Loucy (cell line): ENCODE measurements at regions not wholly inside any gene's neighbourhood (a gene's known extent, or its start where the extent isn't known, plus 50 kb on each side); places are given as distances from the start of the nearest gene placed in this dataset.

Experiments used
- H2AFZ ChIP-seq: fragments of 200-600 bp; sonication (generic); 2 replicates; pipeline ENCODE4 v1.6.0; 2016; ENCODE audit warnings: antibody characterized with exemption, mild to moderate bottlenecking, low read length, moderate library complexity
- H3F3A ChIP-seq: fragments of 200-600 bp; 2 replicates; pipeline ENCODE4 v1.6.0; 2016; ENCODE audit warnings: antibody characterized with exemption, low read depth, mild to moderate bottlenecking
- H3K27me3 ChIP-seq: fragments of 200-600 bp; sonication (generic); 2 replicates; pipeline ENCODE4 v1.6.1; 2014; ENCODE audit warnings: low read length, mild to moderate bottlenecking; ENCODE audit not compliant: insufficient read depth, poor library complexity, severe bottlenecking
- H3K36me3 ChIP-seq: fragments of 200-600 bp; sonication (generic); 2 replicates; pipeline ENCODE4 v1.6.1; 2016; ENCODE audit warnings: low read length; ENCODE audit not compliant: insufficient read depth
- H3K4me1 ChIP-seq: fragments of 200-600 bp; sonication (generic); 2 replicates; pipeline ENCODE4 v1.5.1; 2014; ENCODE audit warnings: low read length, mild to moderate bottlenecking; ENCODE audit not compliant: insufficient read depth, poor library complexity, severe bottlenecking
- H3K4me2 ChIP-seq: fragments of 200-600 bp; sonication (generic); 2 replicates; pipeline ENCODE4 v1.6.0; 2014; ENCODE audit warnings: antibody characterized with exemption, low read length, low read depth, mild to moderate bottlenecking; ENCODE audit not compliant: poor library complexity, severe bottlenecking
- H3K4me3 ChIP-seq: fragments of 200-600 bp; sonication (generic); 2 replicates; pipeline ENCODE4 v1.5.1; 2014; ENCODE audit warnings: low read length, mild to moderate bottlenecking, mixed read lengths; ENCODE audit not compliant: poor library complexity, severe bottlenecking
- H3K79me2 ChIP-seq: fragments of 200-600 bp; sonication (generic); 2 replicates; pipeline ENCODE4 v1.6.1; 2014; ENCODE audit warnings: low read length; ENCODE audit not compliant: insufficient read depth
- H3K9ac ChIP-seq: fragments of 200-600 bp; sonication (generic); 2 replicates; pipeline ENCODE4 v1.6.0; 2014; ENCODE audit warnings: mild to moderate bottlenecking, low read depth, low read length, moderate library complexity; ENCODE audit not compliant: poor library complexity, severe bottlenecking
- H3K9me2 ChIP-seq: fragments of 200-600 bp; sonication (generic); replicated peaks from 2 replicates; pipeline ENCODE4 v1.6.1; 2016; ENCODE audit warnings: low read depth, low read length, mixed read lengths
- H3K9me3 ChIP-seq: fragments of 200-600 bp; sonication (generic); 2 replicates; pipeline ENCODE4 v1.6.1; 2014; ENCODE audit warnings: mild to moderate bottlenecking, antibody characterized with exemption, low read length, low read depth; ENCODE audit not compliant: insufficient read depth
- H4K20me1 ChIP-seq: fragments of 200-600 bp; sonication (generic); 2 replicates; pipeline ENCODE4 v1.6.0; 2014; ENCODE audit warnings: antibody characterized with exemption, low read length, mild to moderate bottlenecking; ENCODE audit not compliant: insufficient read depth, poor library complexity, severe bottlenecking
- CTCF ChIP-seq: fragments of 200-600 bp; sonication (generic); conservative IDR thresholded peaks from 2 replicates; pipeline ENCODE4 v1.5.1; 2014; ENCODE audit warnings: mild to moderate bottlenecking, antibody characterized with exemption, low read length
- EZH2phosphoT487 ChIP-seq: fragments of 200-600 bp; IDR thresholded peaks from 2 replicates; pipeline ENCODE4 v1.6.1; 2018; ENCODE audit warnings: antibody characterized with exemption, mild to moderate bottlenecking, moderate library complexity, borderline replicate concordance

GRCh38 chr3:176505878-176506621 lies 691.2 kb downstream of the TBL1XR1 start:
- Histone ChIP-seq H3K9me2 (no peaks in the 10 kb centered on the region), H3K79me2 (no peaks in the 10 kb centered on the region), H3K27me3 (no peaks in the 10 kb centered on the region), H2AFZ (no peak overlapping the region), H4K20me1 (no peaks in the 10 kb centered on the region), H3K36me3 (no peaks in the 10 kb centered on the region), H3F3A (no peaks in the 10 kb centered on the region), H3K9ac (no peak overlapping the region), H3K9me3 (no peaks in the 10 kb centered on the region), H3K4me2 (no peak overlapping the region), H3K4me1 (no peaks in the 10 kb centered on the region), H3K4me3 (no peak overlapping the region)
- TF ChIP-seq CTCF (no peak), EZH2phosphoT487 (no peak)

DNA sequence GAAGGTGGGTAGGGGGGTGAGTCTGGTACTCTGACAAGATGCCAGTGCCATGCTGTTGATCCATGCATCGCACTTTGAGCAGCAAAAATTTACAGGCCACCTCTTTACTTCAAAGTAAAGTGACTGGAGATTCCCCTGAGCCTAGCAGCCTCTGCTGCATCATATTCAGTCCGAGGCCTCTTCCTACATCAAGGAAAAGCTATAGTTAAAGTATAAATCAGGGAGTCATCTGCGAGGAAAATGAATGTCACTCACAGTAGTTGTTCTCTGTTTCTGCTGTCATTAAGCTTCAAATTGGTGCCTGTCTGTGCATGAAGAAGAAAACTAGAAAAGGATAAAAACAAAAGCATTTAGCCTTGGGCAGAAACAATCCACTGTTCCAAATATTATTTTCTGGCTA lies 706.2 kb downstream of the TBL1XR1 start:
- Histone ChIP-seq H3F3A (no peaks in the 10 kb centered on the region), H3K79me2 (no peaks in the 10 kb centered on the region), H3K4me1 (no peaks in the 10 kb centered on the region), H3K27me3 (no peaks in the 10 kb centered on the region), H3K4me3 (no peak overlapping the region), H3K36me3 (no peaks in the 10 kb centered on the region), H2AFZ (no peak overlapping the region), H3K9me3 (no peaks in the 10 kb centered on the region), H3K4me2 (no peak overlapping the region), H3K9me2 (no peaks in the 10 kb centered on the region), H4K20me1 (no peaks in the 10 kb centered on the region), H3K9ac (no peak overlapping the region)
- no peak for TF ChIP-seq CTCF
- no peak for TF ChIP-seq EZH2phosphoT487

DNA sequence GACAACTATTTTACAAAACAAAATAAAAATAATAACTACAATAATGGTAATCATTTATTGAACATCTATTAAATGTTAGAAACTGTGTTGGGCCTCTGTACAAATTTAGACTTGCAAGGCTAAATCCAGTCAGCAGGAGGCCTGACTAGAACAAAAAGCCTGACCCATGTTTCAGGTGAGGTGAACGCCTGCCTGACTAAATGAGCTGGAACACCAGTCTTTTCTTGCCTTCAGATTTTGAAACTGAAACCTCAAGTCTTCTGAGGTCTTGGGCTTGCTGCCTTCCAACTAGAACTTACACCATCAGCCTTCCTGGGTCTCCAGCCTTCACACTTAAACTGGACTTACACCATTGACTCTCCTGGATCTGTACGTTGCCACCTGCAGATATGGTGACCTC lies 706.9 kb downstream of the TBL1XR1 start:
- H3F3A ChIP-seq: no peaks in the 10 kb centered on the region
- no peaks in the 10 kb centered on the region for H3K9me3 ChIP-seq
- no peaks in the 10 kb centered on the region for H3K9me2 ChIP-seq
- H3K4me2 ChIP-seq: no peak overlapping the region
- H3K4me1 ChIP-seq: no peaks in the 10 kb centered on the region
- H3K79me2 ChIP-seq: no peaks in the 10 kb centered on the region
- no peak overlapping the region for H2AFZ ChIP-seq
- TF ChIP-seq EZH2phosphoT487 (no peak), CTCF (no peak)
- H3K9ac ChIP-seq: no peak overlapping the region
- no peaks in the 10 kb centered on the region for H4K20me1 ChIP-seq
- no peaks in the 10 kb centered on the region for H3K36me3 ChIP-seq
- H3K4me3 ChIP-seq: no peak overlapping the region
- no peaks in the 10 kb centered on the region for H3K27me3 ChIP-seq
